K562 (cell line): ENCODE measurements at regions not wholly inside any gene's neighbourhood (a gene's known extent, or its start where the extent isn't known, plus 50 kb on each side); places are given as distances from the start of the nearest gene placed in this dataset.

Source experiments
- EZH2 ChIP-seq: IDR thresholded peaks from 2 replicates; pipeline ENCODE4 v1.6.1; 2012; ENCODE audit warnings: low read depth, mild to moderate bottlenecking, inconsistent platforms, low read length, borderline replicate concordance
- ZNF121 ChIP-seq: sonication (generic); formaldehyde crosslinking; conservative IDR thresholded peaks from 2 replicates; pipeline ENCODE4 v1.8.0; 2022; ENCODE audit warnings: missing genetic modification reagents

GRCh38 chr2:181348107-181348837, 108.9 kb upstream of the ITGA4 start:
- no peak for TF ChIP-seq EZH2
- no peak for TF ChIP-seq ZNF121 (CRISPR knock-in tag)
